HepG2 (cell line): ENCODE measurements at regions not wholly inside any gene's neighbourhood (a gene's known extent, or its start where the extent isn't known, plus 50 kb on each side); places are given as distances from the start of the nearest gene placed in this dataset.

Experiments used
- ASH2L ChIP-seq: fragments of 300-600, 200-600 bp; sonication (generic); IDR thresholded peaks from 2 replicates; pipeline ENCODE4 v1.7.0; 2017; ENCODE audit warnings: low read depth, mild to moderate bottlenecking, moderate library complexity, mixed read lengths, low read length; ENCODE audit not compliant: insufficient read length
- CBX5 ChIP-seq: sonication (generic); formaldehyde crosslinking; IDR thresholded peaks from 2 replicates; pipeline ENCODE4 v1.4.0; 2020; ENCODE audit warnings: missing genetic modification reagents, borderline replicate concordance
- ETV6 ChIP-seq: sonication (generic); formaldehyde crosslinking; conservative IDR thresholded peaks from 2 replicates; pipeline ENCODE4 v1.4.0; 2020; ENCODE audit warnings: missing genetic modification reagents
- EZH2 ChIP-seq: conservative IDR thresholded peaks from 2 replicates; pipeline ENCODE4 v1.6.1; 2012; ENCODE audit warnings: mild to moderate bottlenecking, low read depth, low read length, moderate library complexity
- GABPA ChIP-seq, 2 experiments: IDR thresholded peaks; 2 replicates each; pipeline ENCODE4 v1.6.1; 2011 to 2016; ENCODE audit warnings: low read depth in 2 of 2, low read length in 1 of 2, missing biosample characterization in 1 of 2, missing genetic modification characterization in 1 of 2
- SIN3B ChIP-seq: fragments of 150-350 bp; IDR thresholded peaks from 2 replicates; pipeline ENCODE4 v1.6.1; 2014; ENCODE audit warnings: low read length
- SMC3 ChIP-seq: IDR thresholded peaks from 2 replicates; pipeline ENCODE4 v1.6.1; 2011; ENCODE audit warnings: low read length, improper control_type of control experiment
- SYNCRIP ChIP-seq: fragments of 200-400 bp; formaldehyde crosslinking; IDR thresholded peaks from 2 replicates; pipeline ENCODE4 v1.6.1; 2018; ENCODE audit warnings: mild to moderate bottlenecking, low read depth, low read length; ENCODE audit not compliant: insufficient read depth
- TF ChIP-seq, protein P1 (sequence below): sonication (generic); formaldehyde crosslinking; IDR thresholded peaks from 2 replicates; pipeline ENCODE4 v1.4.0; 2020; ENCODE audit warnings: missing genetic modification reagents, mild to moderate bottlenecking, borderline replicate concordance
- TF ChIP-seq, protein P2 (sequence below): sonication (generic); formaldehyde crosslinking; IDR thresholded peaks from 2 replicates; pipeline ENCODE4 v1.8.0; 2022; ENCODE audit warnings: mild to moderate bottlenecking, missing genetic modification reagents
- TF ChIP-seq, protein P3 (sequence below): sonication (generic); formaldehyde crosslinking; IDR thresholded peaks from 2 replicates; pipeline ENCODE4 v1.4.0; 2020; ENCODE audit warnings: missing genetic modification reagents
- TF ChIP-seq, protein P4 (sequence below): sonication (generic); formaldehyde crosslinking; IDR thresholded peaks from 2 replicates; pipeline ENCODE4 v1.5.0; 2020; ENCODE audit warnings: mild to moderate bottlenecking, missing genetic modification reagents, moderate library complexity
- TF ChIP-seq, protein P5 (sequence below): fragments of 450-650 bp; IDR thresholded peaks from 2 replicates; pipeline ENCODE4 v1.6.1; 2017; ENCODE audit warnings: mild to moderate bottlenecking

DNA sequence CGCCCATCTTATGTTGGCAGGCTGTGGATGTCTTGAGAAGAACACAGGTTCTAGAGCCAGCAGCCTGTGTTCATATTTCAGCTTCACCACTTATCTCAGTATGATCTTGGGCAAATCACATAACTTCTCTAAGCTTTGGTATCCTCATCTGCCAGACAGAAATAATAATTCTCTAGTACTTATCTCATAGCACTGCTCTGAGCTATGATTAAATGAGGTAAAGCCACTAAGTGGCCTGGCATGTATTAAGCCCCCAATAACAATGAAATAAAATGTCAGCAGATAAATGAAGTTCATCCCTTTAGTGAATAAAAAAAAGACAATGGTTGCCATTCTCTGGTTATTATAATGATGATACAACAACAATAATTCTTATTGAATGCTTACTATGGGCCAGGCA lies 104.9 kb upstream of the EEA1 start:
- TF ChIP-seq SYNCRIP = no peak
- TF ChIP-seq ETV6 (CRISPR knock-in tag) = no peak
- TF ChIP-seq, protein P1, sequence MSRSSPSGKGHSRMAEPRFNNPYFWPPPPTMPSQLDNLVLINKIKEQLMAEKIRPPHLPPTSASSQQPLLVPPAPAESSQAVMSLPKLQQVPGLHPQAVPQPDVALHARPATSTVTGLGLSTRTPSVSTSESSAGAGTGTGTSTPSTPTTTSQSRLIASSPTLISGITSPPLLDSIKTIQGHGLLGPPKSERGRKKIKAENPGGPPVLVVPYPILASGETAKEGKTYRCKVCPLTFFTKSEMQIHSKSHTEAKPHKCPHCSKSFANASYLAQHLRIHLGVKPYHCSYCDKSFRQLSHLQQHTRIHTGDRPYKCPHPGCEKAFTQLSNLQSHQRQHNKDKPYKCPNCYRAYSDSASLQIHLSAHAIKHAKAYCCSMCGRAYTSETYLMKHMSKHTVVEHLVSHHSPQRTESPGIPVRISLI (CRISPR knock-in tag) = no peak
- TF ChIP-seq, protein P2, sequence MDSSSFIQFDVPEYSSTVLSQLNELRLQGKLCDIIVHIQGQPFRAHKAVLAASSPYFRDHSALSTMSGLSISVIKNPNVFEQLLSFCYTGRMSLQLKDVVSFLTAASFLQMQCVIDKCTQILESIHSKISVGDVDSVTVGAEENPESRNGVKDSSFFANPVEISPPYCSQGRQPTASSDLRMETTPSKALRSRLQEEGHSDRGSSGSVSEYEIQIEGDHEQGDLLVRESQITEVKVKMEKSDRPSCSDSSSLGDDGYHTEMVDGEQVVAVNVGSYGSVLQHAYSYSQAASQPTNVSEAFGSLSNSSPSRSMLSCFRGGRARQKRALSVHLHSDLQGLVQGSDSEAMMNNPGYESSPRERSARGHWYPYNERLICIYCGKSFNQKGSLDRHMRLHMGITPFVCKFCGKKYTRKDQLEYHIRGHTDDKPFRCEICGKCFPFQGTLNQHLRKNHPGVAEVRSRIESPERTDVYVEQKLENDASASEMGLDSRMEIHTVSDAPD = no peak
- TF ChIP-seq GABPA (IDR thresholded peaks at IDR 0.05; ENCODE audit: low read depth, low read length) = no peak
- TF ChIP-seq GABPA (CRISPR knock-in tag; IDR thresholded peaks at IDR 0.05; ENCODE audit: low read depth) = no peak
- TF ChIP-seq, protein P3, sequence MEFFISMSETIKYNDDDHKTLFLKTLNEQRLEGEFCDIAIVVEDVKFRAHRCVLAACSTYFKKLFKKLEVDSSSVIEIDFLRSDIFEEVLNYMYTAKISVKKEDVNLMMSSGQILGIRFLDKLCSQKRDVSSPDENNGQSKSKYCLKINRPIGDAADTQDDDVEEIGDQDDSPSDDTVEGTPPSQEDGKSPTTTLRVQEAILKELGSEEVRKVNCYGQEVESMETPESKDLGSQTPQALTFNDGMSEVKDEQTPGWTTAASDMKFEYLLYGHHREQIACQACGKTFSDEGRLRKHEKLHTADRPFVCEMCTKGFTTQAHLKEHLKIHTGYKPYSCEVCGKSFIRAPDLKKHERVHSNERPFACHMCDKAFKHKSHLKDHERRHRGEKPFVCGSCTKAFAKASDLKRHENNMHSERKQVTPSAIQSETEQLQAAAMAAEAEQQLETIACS (CRISPR knock-in tag) = no peak
- TF ChIP-seq, protein P4, sequence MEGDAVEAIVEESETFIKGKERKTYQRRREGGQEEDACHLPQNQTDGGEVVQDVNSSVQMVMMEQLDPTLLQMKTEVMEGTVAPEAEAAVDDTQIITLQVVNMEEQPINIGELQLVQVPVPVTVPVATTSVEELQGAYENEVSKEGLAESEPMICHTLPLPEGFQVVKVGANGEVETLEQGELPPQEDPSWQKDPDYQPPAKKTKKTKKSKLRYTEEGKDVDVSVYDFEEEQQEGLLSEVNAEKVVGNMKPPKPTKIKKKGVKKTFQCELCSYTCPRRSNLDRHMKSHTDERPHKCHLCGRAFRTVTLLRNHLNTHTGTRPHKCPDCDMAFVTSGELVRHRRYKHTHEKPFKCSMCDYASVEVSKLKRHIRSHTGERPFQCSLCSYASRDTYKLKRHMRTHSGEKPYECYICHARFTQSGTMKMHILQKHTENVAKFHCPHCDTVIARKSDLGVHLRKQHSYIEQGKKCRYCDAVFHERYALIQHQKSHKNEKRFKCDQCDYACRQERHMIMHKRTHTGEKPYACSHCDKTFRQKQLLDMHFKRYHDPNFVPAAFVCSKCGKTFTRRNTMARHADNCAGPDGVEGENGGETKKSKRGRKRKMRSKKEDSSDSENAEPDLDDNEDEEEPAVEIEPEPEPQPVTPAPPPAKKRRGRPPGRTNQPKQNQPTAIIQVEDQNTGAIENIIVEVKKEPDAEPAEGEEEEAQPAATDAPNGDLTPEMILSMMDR (CRISPR knock-in tag) = no peak
- TF ChIP-seq EZH2 = no peak
- no peak for TF ChIP-seq SIN3B
- TF ChIP-seq, protein P5, sequence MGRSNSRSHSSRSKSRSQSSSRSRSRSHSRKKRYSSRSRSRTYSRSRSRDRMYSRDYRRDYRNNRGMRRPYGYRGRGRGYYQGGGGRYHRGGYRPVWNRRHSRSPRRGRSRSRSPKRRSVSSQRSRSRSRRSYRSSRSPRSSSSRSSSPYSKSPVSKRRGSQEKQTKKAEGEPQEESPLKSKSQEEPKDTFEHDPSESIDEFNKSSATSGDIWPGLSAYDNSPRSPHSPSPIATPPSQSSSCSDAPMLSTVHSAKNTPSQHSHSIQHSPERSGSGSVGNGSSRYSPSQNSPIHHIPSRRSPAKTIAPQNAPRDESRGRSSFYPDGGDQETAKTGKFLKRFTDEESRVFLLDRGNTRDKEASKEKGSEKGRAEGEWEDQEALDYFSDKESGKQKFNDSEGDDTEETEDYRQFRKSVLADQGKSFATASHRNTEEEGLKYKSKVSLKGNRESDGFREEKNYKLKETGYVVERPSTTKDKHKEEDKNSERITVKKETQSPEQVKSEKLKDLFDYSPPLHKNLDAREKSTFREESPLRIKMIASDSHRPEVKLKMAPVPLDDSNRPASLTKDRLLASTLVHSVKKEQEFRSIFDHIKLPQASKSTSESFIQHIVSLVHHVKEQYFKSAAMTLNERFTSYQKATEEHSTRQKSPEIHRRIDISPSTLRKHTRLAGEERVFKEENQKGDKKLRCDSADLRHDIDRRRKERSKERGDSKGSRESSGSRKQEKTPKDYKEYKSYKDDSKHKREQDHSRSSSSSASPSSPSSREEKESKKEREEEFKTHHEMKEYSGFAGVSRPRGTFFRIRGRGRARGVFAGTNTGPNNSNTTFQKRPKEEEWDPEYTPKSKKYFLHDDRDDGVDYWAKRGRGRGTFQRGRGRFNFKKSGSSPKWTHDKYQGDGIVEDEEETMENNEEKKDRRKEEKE = no peak
- TF ChIP-seq SMC3 = no peak
- TF ChIP-seq ASH2L = no peak
- no peak for TF ChIP-seq CBX5 (CRISPR knock-in tag)
